SK-N-MC (cell line): ENCODE measurements at regions not wholly inside any gene's neighbourhood (a gene's known extent, or its start where the extent isn't known, plus 50 kb on each side); places are given as distances from the start of the nearest gene placed in this dataset.

Experiments
- EZH2 ChIP-seq: fragments of 200-600 bp; sonication (generic); IDR thresholded peaks from one replicate; pipeline ENCODE4 v1.6.1; 2017; ENCODE audit warnings: antibody characterized with exemption
- POLR2AphosphoS5 ChIP-seq: IDR thresholded peaks from 2 replicates; pipeline ENCODE4 v1.6.1; 2012; ENCODE audit warnings: mild to moderate bottlenecking, low read depth, low read length, borderline replicate concordance

DNA sequence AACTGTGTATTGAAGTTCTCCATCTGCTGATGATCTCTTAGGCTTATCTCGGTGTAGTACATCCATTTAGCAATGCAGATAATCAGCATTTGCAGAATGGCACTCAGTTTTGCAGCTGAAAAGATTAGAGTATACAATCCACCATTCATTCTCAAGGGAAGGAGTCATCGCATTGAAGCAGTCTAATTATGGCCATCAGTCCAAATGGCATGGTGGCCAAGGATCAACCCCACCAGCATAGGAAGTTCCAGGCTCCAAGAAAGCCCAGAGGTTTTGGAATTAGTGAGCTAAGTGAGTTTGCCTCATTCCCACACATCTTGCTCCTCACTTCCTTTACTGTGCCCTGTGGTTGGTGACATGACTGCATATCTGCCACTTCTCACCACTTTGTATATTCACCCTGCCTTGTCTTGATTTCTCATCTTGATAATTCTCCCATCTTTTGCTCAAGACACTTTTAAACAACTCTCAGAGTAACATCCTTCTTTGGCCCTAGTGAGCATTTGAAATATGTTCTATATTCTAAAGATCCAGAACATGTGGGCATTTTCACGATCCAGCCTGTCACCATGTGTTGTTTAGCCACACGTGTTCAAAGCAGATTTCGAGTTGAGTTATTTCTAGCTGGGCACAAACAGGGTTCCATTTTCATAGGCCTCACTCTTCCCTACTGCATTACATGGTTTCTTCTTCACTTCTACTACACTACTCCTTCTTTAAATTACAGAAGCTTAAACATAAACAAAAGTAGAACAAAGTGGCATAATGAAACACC, 1119.8 kb downstream of the TSN start:
- TF ChIP-seq EZH2 (no peak), POLR2AphosphoS5 (no peak)
